Neuronal stem cell (in vitro differentiated cells): ENCODE measurements at regions not wholly inside any gene's neighbourhood (a gene's known extent, or its start where the extent isn't known, plus 50 kb on each side); places are given as distances from the start of the nearest gene placed in this dataset.
A peak's percentile ranks its signal among the peaks of the same experiment; 100 is the strongest.

ENCODE experiments used
- DNase-seq: peaks from one replicate; pipeline ENCODE4 v3.0.0-alpha.2; 2013; ENCODE audit warnings: low spot score
- H2AFZ ChIP-seq: one replicate; pipeline ENCODE4 v1.6.1; 2013; ENCODE audit warnings: mild to moderate bottlenecking, low read length, inconsistent platforms
- H2AK5ac ChIP-seq: 2 replicates; pipeline ENCODE4 v1.6.1; 2013; ENCODE audit warnings: low read depth, mild to moderate bottlenecking, inconsistent platforms, low read length, moderate library complexity, mixed read lengths
- H2BK120ac ChIP-seq: 2 replicates; pipeline ENCODE4 v1.6.1; 2013; ENCODE audit warnings: low read depth, mild to moderate bottlenecking, inconsistent platforms, low read length, moderate library complexity, mixed read lengths
- H2BK12ac ChIP-seq: one replicate; pipeline ENCODE4 v1.6.1; 2013; ENCODE audit warnings: low read length, inconsistent platforms
- H2BK15ac ChIP-seq: 2 replicates; pipeline ENCODE4 v1.6.1; 2013; ENCODE audit warnings: mild to moderate bottlenecking, low read length, inconsistent platforms, mixed read lengths
- H2BK5ac ChIP-seq: one replicate; pipeline ENCODE4 v1.6.1; 2013; ENCODE audit warnings: inconsistent platforms, mild to moderate bottlenecking, low read length, moderate library complexity
- H3K14ac ChIP-seq: one replicate; pipeline ENCODE4 v1.6.1; 2013; ENCODE audit warnings: low read length, inconsistent platforms
- H3K18ac ChIP-seq: 2 replicates; pipeline ENCODE4 v1.6.1; 2013; ENCODE audit warnings: low read length, inconsistent platforms
- H3K23ac ChIP-seq: 2 replicates; pipeline ENCODE4 v1.6.1; 2013; ENCODE audit warnings: low read depth, mild to moderate bottlenecking, mixed read lengths, low read length, inconsistent platforms; ENCODE audit not compliant: poor library complexity
- H3K27ac ChIP-seq: replicated peaks from 3 replicates; pipeline ENCODE4 v1.5.1; 2013; ENCODE audit warnings: low read length, inconsistent platforms
- H3K27me3 ChIP-seq, 3 experiments: 2 replicates each; pipeline ENCODE4 v1.6.1; 2013; ENCODE audit warnings: low read length in 3 of 3, mild to moderate bottlenecking in 2 of 3, inconsistent platforms in 1 of 3, low read depth in 1 of 3, mixed read lengths in 1 of 3, moderate library complexity in 1 of 3; ENCODE audit not compliant: control insufficient read depth in 3 of 3, insufficient read depth in 3 of 3
- H3K36me3 ChIP-seq, 2 donors: replicated peaks in 1 of 2; 2 replicates each; pipeline ENCODE4 v1.6.1; 2013; ENCODE audit warnings: low read length in 2 of 2; ENCODE audit not compliant: control insufficient read depth in 2 of 2, insufficient read depth in 2 of 2
- H3K4ac ChIP-seq: 2 replicates; pipeline ENCODE4 v1.6.1; 2013; ENCODE audit warnings: inconsistent platforms, mild to moderate bottlenecking, low read length, moderate library complexity
- H3K4me1 ChIP-seq, 2 donors: 1 replicate in 1 of 2; 2 replicates in 1 of 2; pipeline ENCODE4 v1.6.1; 2013; ENCODE audit warnings: low read length in 2 of 2, low read depth in 1 of 2; ENCODE audit not compliant: control insufficient read depth in 2 of 2, insufficient read depth in 1 of 2
- H3K4me2 ChIP-seq: one replicate; pipeline ENCODE4 v1.6.1; 2013; ENCODE audit warnings: mild to moderate bottlenecking, low read length, inconsistent platforms; ENCODE audit not compliant: insufficient read depth, poor library complexity, severe bottlenecking
- H3K4me3 ChIP-seq, 2 donors: 2 replicates each; pipeline ENCODE4 v1.5.1; 2013; ENCODE audit warnings: low read length in 2 of 2, mild to moderate bottlenecking in 2 of 2, inconsistent platforms in 1 of 2, moderate library complexity in 1 of 2
- H3K79me1 ChIP-seq: one replicate; pipeline ENCODE4 v1.6.1; 2013; ENCODE audit warnings: low read depth, mild to moderate bottlenecking, inconsistent platforms, low read length, moderate library complexity
- H3K9ac ChIP-seq: one replicate; pipeline ENCODE4 v1.6.1; 2013; ENCODE audit warnings: mild to moderate bottlenecking, low read depth, low read length, inconsistent platforms; ENCODE audit not compliant: poor library complexity
- H3K9me3 ChIP-seq, 2 donors: replicated peaks in 1 of 2; 2 replicates each; pipeline versions ENCODE3 to v1.6.1; 2013; ENCODE audit warnings: low read length in 2 of 2, mild to moderate bottlenecking in 2 of 2, inconsistent platforms in 1 of 2, low read depth in 1 of 2, mixed read lengths in 1 of 2, moderate library complexity in 1 of 2; ENCODE audit not compliant: control insufficient read depth in 2 of 2, insufficient read depth in 1 of 2
- H4K8ac ChIP-seq: one replicate; pipeline ENCODE4 v1.6.1; 2013; ENCODE audit warnings: low read depth, mild to moderate bottlenecking, inconsistent platforms, low read length, moderate library complexity
- H4K91ac ChIP-seq: one replicate; pipeline ENCODE4 v1.6.1; 2013; ENCODE audit warnings: low read length, low read depth, mild to moderate bottlenecking, inconsistent platforms; ENCODE audit not compliant: poor library complexity
- WGBS, 2 donors: extraction: QIAGEN DNeasy Blood & Tissue Kit; methylation state at CpG; one replicate each; pipeline ENCODE4 v1.1.7; 2013; ENCODE audit warnings: missing lambda C conversion rate in 2 of 2, mixed read lengths in 1 of 2; ENCODE audit not compliant: insufficient read length in 2 of 2, insufficient replicate concordance in 1 of 2; ENCODE audit errors: extremely low coverage in 2 of 2; 5-methylcytosine and 5-hydroxymethylcytosine counted together

DNA sequence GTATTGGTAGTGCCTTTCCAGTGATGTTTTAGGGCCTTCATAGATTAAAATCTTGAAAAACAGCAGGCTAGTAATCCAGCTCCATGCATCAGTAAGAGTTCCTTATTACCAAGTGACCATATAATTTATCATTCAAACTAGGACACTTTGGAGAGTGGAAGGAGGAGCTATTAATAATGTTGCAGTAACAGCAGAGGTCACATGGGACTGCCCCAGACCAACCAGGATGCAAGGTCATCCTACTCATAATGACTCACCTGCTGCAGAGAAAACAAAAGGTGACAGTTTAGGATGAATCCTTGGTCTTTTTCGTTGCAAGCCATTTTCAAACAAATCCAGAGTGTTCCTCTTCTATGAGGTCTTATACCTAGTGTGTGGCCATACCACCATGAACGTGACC lies 187.4 kb downstream of the NUF2 start:
- Histone ChIP-seq H2AFZ (no peak overlapping the region), H3K4ac (no peak overlapping the region), H4K91ac (no peak overlapping the region), H4K8ac (no peak overlapping the region), H2BK120ac (no peak overlapping the region), H3K27me3 (no peaks in the 10 kb centered on the region), H3K23ac (no peak overlapping the region), H3K4me3 (no peak overlapping the region), H2BK15ac (no peak overlapping the region), H2BK5ac (no peak overlapping the region), H3K14ac (no peak overlapping the region), H3K9ac (no peak overlapping the region), H3K27ac (no peak overlapping the region), H2BK12ac (no peak overlapping the region), H3K9me3 (no peaks in the 10 kb centered on the region), H2AK5ac (no peak overlapping the region), H3K4me1 (peaks cover 0 to 3% of the 10 kb centered on the region in 2 donors), H3K79me1 (no peaks in the 10 kb centered on the region), H3K36me3 (no peaks in the 10 kb centered on the region), H3K18ac (no peak overlapping the region), H3K4me2 (no peak overlapping the region)
- DNase-seq, result no peak
- WGBS, 2 donors, result no CpG with 5 or more reads among the region's 2 CpGs

DNA sequence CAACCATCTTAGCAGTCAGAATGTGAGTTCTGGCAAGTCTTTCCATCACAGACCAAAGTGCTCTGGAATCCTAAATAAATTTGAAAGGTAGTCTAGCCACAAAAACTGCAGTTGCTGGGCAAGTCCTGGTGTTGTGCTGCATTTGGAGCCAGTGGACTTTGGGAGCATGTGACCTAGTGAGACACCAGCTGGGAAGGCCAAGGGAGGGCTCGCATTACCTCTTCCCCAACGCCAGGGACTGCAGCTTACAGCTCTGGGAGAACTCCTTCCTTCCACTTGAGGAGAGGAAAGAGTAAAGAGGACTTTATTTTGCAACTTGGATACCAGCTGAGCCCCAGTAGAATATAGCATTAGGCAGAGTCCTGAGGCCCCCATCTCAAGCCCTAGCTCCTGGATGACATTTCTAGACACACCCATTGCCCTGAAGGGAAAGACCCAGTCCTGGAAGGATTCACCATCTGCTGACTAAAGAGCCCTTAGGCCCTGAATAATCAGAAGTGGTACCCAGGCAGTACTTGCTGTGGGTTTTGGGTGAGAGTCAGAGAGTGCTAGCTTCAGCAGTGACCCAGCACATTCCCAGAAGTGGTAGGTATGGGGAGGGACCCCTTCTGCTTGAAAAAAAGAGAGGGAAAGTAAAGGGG lies 190.7 kb downstream of the NUF2 start:
- H2BK12ac ChIP-seq, result no peak overlapping the region
- no peak overlapping the region for H3K4me3 ChIP-seq
- WGBS, 2 donors, result no CpG with 5 or more reads among the region's 2 CpGs

DNA sequence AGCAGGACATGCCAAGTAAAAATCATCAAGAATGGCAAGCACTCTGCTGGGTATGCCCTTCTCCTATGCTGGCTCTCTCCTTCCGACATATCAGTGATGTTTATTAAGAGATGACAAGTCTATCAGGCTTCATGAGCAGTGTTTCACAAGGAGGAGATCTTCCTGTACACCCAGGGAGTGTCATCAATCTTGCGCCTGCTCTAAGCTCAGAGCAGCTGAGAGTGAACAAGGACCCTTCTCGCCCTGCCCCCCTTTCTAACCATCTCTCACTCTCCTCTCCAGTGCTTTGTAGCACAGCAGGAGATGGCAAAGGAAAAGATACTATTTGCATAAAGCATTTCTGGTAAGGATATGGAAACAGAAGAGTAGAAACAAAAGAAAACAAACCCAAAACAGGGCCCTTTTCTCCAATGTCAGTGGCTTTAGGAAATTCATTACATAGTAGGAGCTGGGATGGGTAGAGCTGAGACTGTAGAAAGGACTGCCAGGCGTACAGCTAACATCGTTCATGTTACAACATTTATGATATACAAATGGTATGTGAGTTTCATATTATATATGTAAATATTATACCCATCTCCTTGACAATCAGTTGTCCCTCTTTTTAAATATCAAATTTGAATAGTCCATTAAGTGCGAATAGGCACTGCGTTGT lies 201.7 kb downstream of the NUF2 start:
- no peak overlapping the region for H4K91ac ChIP-seq
- no peak overlapping the region for H3K27ac ChIP-seq
- H2BK120ac ChIP-seq, result no peak overlapping the region
- peak overlapping the region; percentile 1 for H2AFZ ChIP-seq
- H3K4ac ChIP-seq, result no peak overlapping the region
- whole genome bisulfite sequencing, 2 donors, result no CpG with 5 or more reads among the region's 7 CpGs
- H2AK5ac ChIP-seq, result no peak overlapping the region
- H4K8ac ChIP-seq, result no peak overlapping the region
- no peaks in the 10 kb centered on the region for H3K9me3 ChIP-seq
- no peak for DNase-seq
- no peak overlapping the region for H3K4me3 ChIP-seq
- no peaks in the 10 kb centered on the region for H3K27me3 ChIP-seq
- no peak overlapping the region for H3K23ac ChIP-seq
- peaks cover 0 to 3% of the 10 kb centered on the region in 2 donors for H3K4me1 ChIP-seq
- H2BK15ac ChIP-seq, result no peak overlapping the region
- H2BK5ac ChIP-seq, result no peak overlapping the region
- H3K36me3 ChIP-seq, result no peaks in the 10 kb centered on the region
- H3K14ac ChIP-seq, result no peak overlapping the region
- no peak overlapping the region for H3K4me2 ChIP-seq
- no peak overlapping the region for H3K18ac ChIP-seq
- H3K9ac ChIP-seq, result no peak overlapping the region
- no peaks in the 10 kb centered on the region for H3K79me1 ChIP-seq
- H2BK12ac ChIP-seq, result no peak overlapping the region

More for the DNA sequence above, 190.7 kb downstream of the NUF2 start:
- H3K18ac ChIP-seq, result no peak overlapping the region
- H3K4me1 ChIP-seq, result no peaks in the 10 kb centered on the region
- no peaks in the 10 kb centered on the region for H3K79me1 ChIP-seq
- no peak overlapping the region for H3K23ac ChIP-seq
- no peaks in the 10 kb centered on the region for H3K27me3 ChIP-seq
- no peak overlapping the region for H3K27ac ChIP-seq
- H2BK5ac ChIP-seq, result no peak overlapping the region
- H3K9me3 ChIP-seq, result no peaks in the 10 kb centered on the region
- H4K91ac ChIP-seq, result no peak overlapping the region
- no peak overlapping the region for H2AK5ac ChIP-seq
- H4K8ac ChIP-seq, result no peak overlapping the region
- H2AFZ ChIP-seq, result no peak overlapping the region
- H3K4ac ChIP-seq, result no peak overlapping the region
- H2BK120ac ChIP-seq, result no peak overlapping the region
- H3K14ac ChIP-seq, result no peak overlapping the region
- DNase-seq, result no peak
- no peaks in the 10 kb centered on the region for H3K36me3 ChIP-seq
- no peak overlapping the region for H3K4me2 ChIP-seq
- H2BK15ac ChIP-seq, result no peak overlapping the region
- H3K9ac ChIP-seq, result no peak overlapping the region

DNA sequence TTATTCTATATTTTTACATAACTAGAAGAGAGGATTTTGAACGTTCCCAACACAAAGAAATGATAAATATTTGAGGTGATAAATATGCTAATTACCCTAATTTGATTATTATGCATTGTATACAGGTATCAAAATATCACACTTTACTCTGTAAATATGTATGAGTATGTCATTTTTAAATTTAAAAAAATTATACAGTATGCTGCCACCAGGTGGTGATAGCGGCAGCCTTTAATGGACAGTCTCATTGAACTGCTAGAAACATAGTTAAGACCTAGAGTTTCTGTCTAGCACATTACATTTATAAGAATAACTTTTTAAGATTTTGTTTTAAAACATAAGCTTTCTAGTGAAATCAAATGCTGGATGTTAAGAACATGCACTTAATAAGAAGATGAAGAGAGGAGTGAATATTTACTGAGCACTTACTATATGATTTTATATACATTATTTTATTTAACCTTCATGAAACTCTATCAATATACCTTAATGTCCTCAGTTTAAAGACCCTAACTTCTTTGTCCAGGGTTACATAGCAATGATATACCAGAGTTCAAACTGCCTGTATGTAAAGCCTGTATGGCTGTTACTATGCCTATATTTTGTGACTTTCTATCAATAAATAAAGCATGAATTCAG lies 207.1 kb downstream of the NUF2 start:
- H2BK15ac ChIP-seq, result no peak overlapping the region
- no peak overlapping the region for H2AK5ac ChIP-seq
- H3K36me3 ChIP-seq, result no peaks in the 10 kb centered on the region
- no peak overlapping the region for H2BK120ac ChIP-seq
- H4K91ac ChIP-seq, result no peak overlapping the region
- H3K79me1 ChIP-seq, result no peaks in the 10 kb centered on the region
- H3K14ac ChIP-seq, result no peak overlapping the region
- no peak overlapping the region for H3K4me3 ChIP-seq
- no peak overlapping the region for H3K18ac ChIP-seq
- H3K27me3 ChIP-seq, result no peaks in the 10 kb centered on the region
- H3K4ac ChIP-seq, result no peak overlapping the region
- no peak overlapping the region for H3K23ac ChIP-seq
- H2AFZ ChIP-seq, result no peak overlapping the region
- H3K4me1 ChIP-seq, result no peaks in the 10 kb centered on the region
- no peak overlapping the region for H2BK5ac ChIP-seq
- DNase-seq, result no peak
- no peak overlapping the region for H4K8ac ChIP-seq
- H3K9ac ChIP-seq, result no peak overlapping the region
- no CpG with 5 or more reads among the region's 2 CpGs for WGBS, 2 donors
- H3K27ac ChIP-seq, result no peak overlapping the region
- H3K9me3 ChIP-seq, result no peaks in the 10 kb centered on the region
- H3K4me2 ChIP-seq, result no peak overlapping the region
- no peak overlapping the region for H2BK12ac ChIP-seq
